GM21423 (cell line): ENCODE measurements at regions not wholly inside any gene's neighbourhood (a gene's known extent, or its start where the extent isn't known, plus 50 kb on each side); places are given as distances from the start of the nearest gene placed in this dataset.

Experiments used
- ATAC-seq: cut with Tn5 transposase; IDR thresholded peaks from one replicate; pipeline ENCODE4 v1.9.1; 2021; ENCODE audit warnings: mild to moderate bottlenecking, moderate library complexity; ENCODE audit not compliant: unreplicated experiment

- ATAC-seq: no peak
Observed at GRCh38 chr2:43039376-43040080, 186.9 kb downstream of the ZFP36L2 start.

GRCh38 chr2:43038696-43039094 lies 187.7 kb downstream of the ZFP36L2 start:
- ATAC-seq: no peak

GRCh38 chr2:43038034-43038695 lies 188.2 kb downstream of the ZFP36L2 start:
- ATAC-seq: no peak

- no peak for ATAC-seq
Observed at GRCh38 chr2:43035922-43036321, 190.5 kb downstream of the ZFP36L2 start.

GRCh38 chr2:43034921-43035320 lies 191.5 kb downstream of the ZFP36L2 start:
- no peak for ATAC-seq

- ATAC-seq: no peak
Observed at GRCh38 chr2:43034242-43034619, 192.2 kb downstream of the ZFP36L2 start.

- no peak for ATAC-seq
Observed at GRCh38 chr2:43033466-43034241, 192.8 kb downstream of the ZFP36L2 start.

GRCh38 chr2:43033016-43033270 lies 193.5 kb downstream of the ZFP36L2 start:
- no peak for ATAC-seq

GRCh38 chr2:43032213-43033015 lies 194.0 kb downstream of the ZFP36L2 start:
- ATAC-seq: no peak

GRCh38 chr2:43031471-43032212 lies 194.8 kb downstream of the ZFP36L2 start:
- no peak for ATAC-seq

GRCh38 chr2:43030551-43031307 lies 195.7 kb downstream of the ZFP36L2 start:
- ATAC-seq: no peak

- ATAC-seq: no peak
Observed at GRCh38 chr2:43029186-43029585, 197.2 kb downstream of the ZFP36L2 start.

GRCh38 chr2:43028188-43028587 lies 198.2 kb downstream of the ZFP36L2 start:
- ATAC-seq: no peak

GRCh38 chr2:43027097-43027873 lies 199.1 kb downstream of the ZFP36L2 start:
- ATAC-seq: no peak

GRCh38 chr2:43026426-43027096 lies 199.8 kb downstream of the ZFP36L2 start:
- ATAC-seq: no peak

GRCh38 chr2:43025709-43026295 lies 200.6 kb downstream of the ZFP36L2 start:
- no peak for ATAC-seq

GRCh38 chr2:43024515-43025011 lies 201.8 kb downstream of the ZFP36L2 start:
- ATAC-seq: no peak
